Stimulated activated naive CD8-positive, alpha-beta T cell treated with anti-CD3 and anti-CD28 coated beads, Interleukin-15, amount 100 ng/mL, for 72 hours (primary cell): ENCODE measurements at regions not wholly inside any gene's neighbourhood (a gene's known extent, or its start where the extent isn't known, plus 50 kb on each side); places are given as distances from the start of the nearest gene placed in this dataset.

Source experiments
- ATAC-seq: fragments of 150-1000 bp; cut with Tn5 transposase; 2 replicates; pipeline ENCODE4 v1.10.0; 2021; ENCODE audit warnings: mild to moderate bottlenecking, moderate library complexity
- DNase-seq, 2 donors: peaks; one replicate each; pipeline ENCODE4 v3.0.0; 2021 to 2022
- H3K27ac Mint-ChIP-seq, 2 donors: one replicate each; pipeline ENCODE4 v1.8.0; 2022; ENCODE audit warnings: mild to moderate bottlenecking in 2 of 2, mixed read lengths in 2 of 2, moderate library complexity in 2 of 2
- H3K27me3 Mint-ChIP-seq: one replicate; pipeline ENCODE4 v1.8.0; 2022; ENCODE audit warnings: mixed read lengths
- H3K4me1 Mint-ChIP-seq: one replicate; pipeline ENCODE4 v1.8.0; 2022; ENCODE audit warnings: mild to moderate bottlenecking, mixed read lengths
- H3K4me3 Mint-ChIP-seq, 2 donors: one replicate each; pipeline ENCODE4 v1.8.0; 2022; ENCODE audit warnings: mild to moderate bottlenecking in 2 of 2, mixed read lengths in 2 of 2, moderate library complexity in 1 of 2
- H3K9me3 Mint-ChIP-seq, 2 donors: one replicate each; pipeline ENCODE4 v1.8.0; 2022; ENCODE audit warnings: mixed read lengths in 2 of 2

- DNase-seq = no peak
- H3K4me3 Mint-ChIP-seq = no peak overlapping the region
- peak overlapping the region in 1 of 2 donors; percentile 28 for H3K27ac Mint-ChIP-seq
- peaks cover 51% of the 10 kb centered on the region for H3K27me3 Mint-ChIP-seq
- ATAC-seq = no peak
- no peaks in the 10 kb centered on the region for H3K9me3 Mint-ChIP-seq
- no peaks in the 10 kb centered on the region for H3K4me1 Mint-ChIP-seq
Observed at GRCh38 chr2:23323917-23324680, 60.9 kb upstream of the KLHL29 start.

GRCh38 chr2:23326330-23326729 lies 58.6 kb upstream of the KLHL29 start:
- ATAC-seq (no peak), DNase-seq (no peak)
- H3K27me3 Mint-ChIP-seq = peaks cover 42% of the 10 kb centered on the region
- H3K4me1 Mint-ChIP-seq = no peaks in the 10 kb centered on the region
- H3K27ac Mint-ChIP-seq = no peak overlapping the region
- H3K9me3 Mint-ChIP-seq = no peaks in the 10 kb centered on the region
- no peak overlapping the region for H3K4me3 Mint-ChIP-seq

GRCh38 chr2:23327416-23327815 lies 57.6 kb upstream of the KLHL29 start:
- Mint-ChIP-seq H3K9me3 (no peaks in the 10 kb centered on the region), H3K27me3 (peaks cover 38% of the 10 kb centered on the region), H3K4me1 (no peaks in the 10 kb centered on the region), H3K4me3 (no peak overlapping the region), H3K27ac (no peak overlapping the region)
- no peak for DNase-seq
- no peak for ATAC-seq

- H3K9me3 Mint-ChIP-seq = no peaks in the 10 kb centered on the region
- no peaks in the 10 kb centered on the region for H3K4me1 Mint-ChIP-seq
- H3K4me3 Mint-ChIP-seq = no peak overlapping the region
- peaks cover 33% of the 10 kb centered on the region for H3K27me3 Mint-ChIP-seq
- no peak overlapping the region for H3K27ac Mint-ChIP-seq
- ATAC-seq = no peak
- DNase-seq = no peak
Observed at GRCh38 chr2:23327887-23328286, 57.1 kb upstream of the KLHL29 start.

GRCh38 chr2:23330214-23330613 lies 54.8 kb upstream of the KLHL29 start:
- H3K4me1 Mint-ChIP-seq = no peaks in the 10 kb centered on the region
- ATAC-seq = no peak
- no peak for DNase-seq
- no peak overlapping the region for H3K27ac Mint-ChIP-seq
- H3K27me3 Mint-ChIP-seq = peaks cover 41% of the 10 kb centered on the region
- H3K4me3 Mint-ChIP-seq = no peak overlapping the region
- H3K9me3 Mint-ChIP-seq = no peaks in the 10 kb centered on the region
